HCEC 1CT (cell line): ENCODE measurements at regions not wholly inside any gene's neighbourhood (a gene's known extent, or its start where the extent isn't known, plus 50 kb on each side); places are given as distances from the start of the nearest gene placed in this dataset.
"Not testable (repeated sequence)": the region's sequence is repeated elsewhere in the genome, so short reads cannot be mapped to it uniquely, and the experiment has no call there.

ENCODE experiments used
- DNase-seq: peaks from one replicate; pipeline ENCODE4 v3.0.0-alpha.2; 2017

DNA sequence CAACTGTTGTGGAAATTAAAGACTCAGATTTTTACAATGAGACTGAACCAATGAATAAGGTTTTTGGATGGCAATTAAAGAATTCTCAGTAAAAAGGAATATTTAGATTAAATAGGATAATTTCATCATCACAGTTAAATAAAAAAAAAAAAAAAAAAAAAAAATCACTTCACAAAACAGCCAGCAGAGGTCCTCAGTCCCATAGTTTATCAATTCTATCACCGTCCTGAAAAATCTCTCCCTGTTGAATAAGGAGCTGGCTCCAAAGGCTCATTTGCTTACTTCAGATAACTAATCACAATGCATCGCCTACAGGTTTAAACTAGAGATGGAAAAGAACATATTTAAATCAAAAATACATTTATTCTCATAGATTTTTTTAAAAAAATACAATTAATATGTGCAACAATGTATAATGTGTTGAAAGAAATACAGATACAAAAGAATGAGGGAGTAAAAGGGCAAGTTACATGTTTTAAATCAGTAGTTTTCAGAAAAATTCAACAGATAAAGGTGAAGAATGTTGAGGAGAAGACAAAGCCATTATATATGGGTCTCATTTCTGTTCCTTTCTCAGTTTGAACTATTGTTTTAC lies 175.8 kb upstream of the CHD1 start:
- peak; percentile 35 for DNase-seq

DNA sequence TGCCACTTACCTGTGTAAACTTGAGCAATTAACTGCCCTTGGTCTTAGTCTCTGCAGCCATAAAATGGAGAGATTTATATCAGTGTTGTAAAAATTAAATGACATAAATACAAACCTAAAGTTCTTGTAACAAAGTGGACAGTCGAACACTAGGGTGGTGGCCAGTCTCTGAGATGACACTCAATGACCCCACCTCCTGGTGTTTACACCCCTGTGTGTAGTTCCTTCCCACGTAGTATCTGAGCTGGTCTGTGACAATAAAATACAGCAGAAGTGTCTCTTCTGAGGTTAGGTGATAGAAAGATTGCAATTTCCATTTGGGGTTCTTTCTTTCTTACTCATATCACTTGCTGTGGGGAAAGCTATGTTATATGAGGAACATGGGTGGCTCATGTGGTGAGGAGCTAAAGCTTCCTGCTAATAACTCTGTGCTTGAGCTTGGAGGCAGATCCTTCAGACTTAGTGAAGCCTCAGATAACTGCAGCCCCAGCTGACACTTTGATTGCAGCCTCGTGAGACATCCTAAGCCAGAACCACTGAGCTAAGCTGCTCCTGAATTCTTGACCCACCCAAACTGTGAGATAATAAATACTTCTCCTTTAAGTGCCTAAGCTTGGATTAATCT lies 173.4 kb upstream of the CHD1 start:
- DNase-seq, result no peak

DNA sequence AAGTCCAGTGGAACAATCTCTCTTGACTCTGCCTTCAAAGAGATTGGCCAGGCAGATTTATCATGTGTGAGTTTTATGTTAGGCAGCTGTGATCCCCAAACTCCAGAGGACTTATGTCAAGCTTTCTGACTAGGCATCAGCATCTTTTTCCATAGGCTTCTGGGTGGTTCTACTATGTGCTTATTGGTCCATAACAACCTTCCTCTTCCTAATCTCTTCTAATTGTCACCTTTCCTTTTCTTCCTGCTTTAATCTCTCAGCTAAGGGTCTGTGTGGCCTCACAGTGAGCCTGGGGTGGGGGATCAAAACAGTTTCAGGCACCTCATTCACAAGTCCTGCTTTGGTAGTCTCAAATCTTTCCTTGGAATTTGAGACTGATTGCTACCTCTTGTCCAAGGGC lies 170.9 kb upstream of the CHD1 start:
- no peak for DNase-seq

DNA sequence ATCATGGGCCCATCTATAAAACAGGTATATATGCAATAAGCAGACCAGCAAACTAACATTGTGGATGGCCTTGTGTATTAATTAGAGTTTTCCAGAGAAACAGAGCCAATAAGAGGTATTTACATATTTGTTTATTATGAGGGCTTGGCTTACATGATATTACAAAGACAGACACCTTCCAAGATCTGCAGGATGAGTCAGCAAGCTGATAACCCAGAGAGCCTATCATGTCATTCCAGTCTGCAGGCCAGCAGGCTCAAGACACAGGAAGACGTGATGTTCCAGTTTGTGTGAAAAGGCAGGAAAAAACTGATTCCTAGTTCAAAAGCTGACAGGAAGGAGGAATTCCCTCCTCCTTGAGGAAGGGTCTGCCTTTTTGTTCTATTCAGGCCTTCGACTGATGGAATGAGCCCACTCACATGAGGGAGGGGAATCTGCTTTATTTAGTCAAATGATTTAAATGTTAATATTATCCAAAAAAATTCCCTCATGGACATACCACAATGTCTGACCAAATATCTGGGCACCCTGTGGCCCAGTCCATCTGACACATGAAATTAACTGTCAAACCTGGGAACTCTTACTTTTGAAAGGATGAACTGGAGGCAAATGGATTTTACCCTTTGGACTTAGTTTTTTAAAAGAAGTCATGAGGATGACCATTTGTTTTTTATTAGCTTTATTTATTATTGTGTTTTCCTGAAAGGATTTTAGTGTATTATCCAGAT lies 161.2 kb upstream of the CHD1 start:
- DNase-seq, result no peak

DNA sequence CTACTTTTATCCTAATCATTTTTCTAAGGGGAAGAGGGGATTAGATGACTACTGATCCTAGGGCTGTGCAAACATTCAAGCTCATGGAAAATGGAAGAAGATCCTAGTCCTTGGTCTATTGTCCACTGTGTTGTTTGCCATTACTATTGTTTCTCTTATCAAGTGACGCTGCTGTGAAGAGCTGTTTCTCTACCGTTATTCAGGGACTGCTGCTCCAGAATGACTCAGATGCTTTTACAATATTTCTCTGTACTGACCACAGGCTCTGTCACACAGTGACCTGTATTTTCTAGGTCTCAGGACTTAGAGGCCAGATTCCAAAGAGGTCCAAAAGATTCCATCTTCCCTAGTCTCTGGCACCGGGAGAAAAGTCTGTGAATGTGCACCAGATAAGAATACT lies 159.5 kb upstream of the CHD1 start:
- DNase-seq, result no peak

DNA sequence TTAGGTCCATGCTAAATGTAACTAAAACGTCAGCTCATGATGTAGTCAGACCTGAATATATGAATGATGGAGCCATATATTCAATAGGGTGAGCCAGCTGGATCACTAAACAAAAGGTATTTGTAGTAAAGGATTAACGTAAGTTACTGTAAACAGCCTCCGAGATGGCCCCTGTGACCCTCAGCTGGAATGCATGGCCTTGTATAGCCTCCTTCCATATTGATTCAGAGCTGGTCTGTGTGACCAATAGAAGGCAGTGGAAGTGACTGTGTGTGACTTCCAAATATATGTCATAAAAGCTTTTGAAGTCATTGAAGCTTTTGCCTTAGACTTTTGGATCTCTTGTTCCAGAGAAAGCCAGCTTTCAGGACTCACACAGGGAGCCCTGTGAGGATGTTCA lies 154.4 kb upstream of the CHD1 start:
- no peak for DNase-seq

DNA sequence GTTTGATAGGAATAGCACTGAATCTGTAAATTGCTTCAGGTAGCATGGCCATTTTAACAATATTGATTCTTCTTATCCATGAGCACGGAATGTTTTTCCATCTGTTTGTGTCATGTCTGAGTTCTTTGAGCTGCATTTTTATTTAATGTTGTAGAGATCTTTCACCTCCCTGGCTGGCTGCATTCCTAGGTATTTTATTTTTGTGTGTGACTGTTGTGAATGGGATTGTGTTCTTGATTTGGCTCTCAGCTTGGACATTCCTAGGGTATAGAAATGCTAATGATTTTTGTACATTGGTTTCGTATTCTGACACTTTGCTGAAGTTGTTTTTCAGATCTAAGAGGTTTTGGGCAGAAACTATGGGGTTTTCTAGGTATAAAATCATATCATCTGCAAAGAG lies 152.9 kb upstream of the CHD1 start:
- DNase-seq, result no peak

DNA sequence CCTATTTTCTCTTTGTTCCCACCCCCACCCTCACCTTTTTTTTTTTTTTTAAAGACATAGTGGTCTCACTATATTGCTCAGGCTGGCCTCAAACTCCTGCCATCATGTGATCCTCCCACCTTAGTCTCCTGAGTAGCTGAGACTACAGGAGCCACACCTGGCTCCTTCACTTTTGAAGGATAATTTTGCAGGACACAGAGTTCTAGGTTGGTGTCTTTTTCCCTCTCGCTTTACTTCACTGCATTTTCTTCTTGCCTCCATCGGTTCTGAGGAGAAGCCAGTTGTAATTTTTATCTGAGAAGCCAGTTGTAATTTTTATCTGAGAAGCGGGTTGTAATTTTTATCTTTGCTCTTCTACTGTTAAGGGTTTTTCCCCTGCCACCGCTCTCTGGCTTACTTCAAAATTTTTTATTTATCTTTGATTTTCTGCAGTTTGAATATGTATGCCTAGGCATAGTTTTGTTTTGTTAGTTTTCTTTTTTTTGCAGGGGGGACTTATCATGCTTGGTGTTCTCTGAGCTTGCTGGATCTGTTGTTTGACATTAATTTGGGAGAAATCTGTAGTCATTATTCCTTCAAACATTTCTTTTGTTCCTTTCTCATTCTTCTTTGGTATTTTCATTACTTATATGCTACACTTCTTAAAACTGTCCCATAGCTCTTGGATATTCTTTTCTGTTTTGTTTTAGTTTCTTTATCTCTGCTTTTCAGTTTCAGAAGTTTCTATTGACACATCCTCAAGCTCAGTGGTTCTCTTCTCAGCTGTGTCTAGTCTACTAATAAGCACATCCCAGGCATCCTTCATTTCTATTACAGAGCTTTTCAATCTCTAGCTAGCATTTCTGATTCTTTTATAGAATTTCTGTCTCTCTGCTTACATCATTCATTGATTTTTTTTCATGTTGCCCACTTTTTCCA lies 148.2 kb upstream of the CHD1 start:
- no peak for DNase-seq

DNA sequence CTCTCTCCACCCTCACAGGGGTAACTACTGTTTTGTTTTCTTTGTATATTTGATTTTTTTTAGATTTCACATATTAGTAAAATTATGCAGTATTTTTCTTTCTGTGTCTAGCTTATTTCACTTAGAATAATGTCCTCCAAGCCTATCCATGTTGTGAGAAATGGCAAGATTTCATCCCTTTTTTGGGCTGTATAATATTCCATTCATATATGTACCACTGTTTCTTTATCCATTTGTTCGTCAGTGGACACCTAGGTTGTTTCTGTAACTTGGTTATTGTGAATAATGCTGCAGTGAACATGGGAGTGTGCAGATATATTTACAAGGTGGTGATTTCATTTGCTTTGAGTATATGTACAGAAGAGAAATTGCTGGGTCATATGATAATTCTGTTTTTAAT lies 144.0 kb upstream of the CHD1 start:
- no peak for DNase-seq

DNA sequence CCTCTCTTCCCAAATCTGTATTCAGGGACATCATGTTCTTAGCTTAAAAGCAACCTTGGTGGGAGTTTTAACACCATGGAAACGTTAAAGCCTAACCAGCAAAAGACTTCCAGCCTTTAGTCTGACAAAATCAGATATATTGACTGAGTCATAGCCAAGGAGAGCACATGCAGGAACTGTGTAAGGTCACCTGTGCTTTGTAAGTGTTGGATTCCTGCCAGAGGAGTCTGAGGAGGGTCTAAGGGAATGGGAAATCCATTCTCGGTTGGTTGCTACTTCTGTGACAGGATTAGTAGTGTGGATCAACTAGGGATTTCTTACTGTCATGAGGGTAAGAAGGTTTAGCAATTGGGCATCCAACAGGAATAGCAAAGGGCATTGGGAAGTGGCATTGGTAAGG lies 142.0 kb upstream of the CHD1 start:
- DNase-seq, result no peak

DNA sequence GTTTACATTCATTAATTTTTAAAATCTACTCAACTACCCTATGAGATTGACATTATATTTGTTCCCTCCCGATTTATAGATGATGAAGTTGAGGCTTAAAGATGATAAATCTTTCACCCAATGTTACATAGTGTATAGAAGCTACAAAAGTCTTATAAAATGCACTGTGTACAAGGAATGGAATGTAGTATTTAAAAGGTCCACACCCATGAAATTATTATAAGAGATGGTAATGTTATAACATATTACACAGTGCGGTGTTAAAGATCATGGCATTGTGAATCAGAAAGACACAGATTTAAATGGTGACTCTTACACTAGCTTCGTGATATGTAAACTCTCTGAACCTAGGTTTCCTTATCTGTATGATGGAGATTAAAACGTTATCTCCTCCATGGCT lies 141.6 kb upstream of the CHD1 start:
- no peak for DNase-seq

DNA sequence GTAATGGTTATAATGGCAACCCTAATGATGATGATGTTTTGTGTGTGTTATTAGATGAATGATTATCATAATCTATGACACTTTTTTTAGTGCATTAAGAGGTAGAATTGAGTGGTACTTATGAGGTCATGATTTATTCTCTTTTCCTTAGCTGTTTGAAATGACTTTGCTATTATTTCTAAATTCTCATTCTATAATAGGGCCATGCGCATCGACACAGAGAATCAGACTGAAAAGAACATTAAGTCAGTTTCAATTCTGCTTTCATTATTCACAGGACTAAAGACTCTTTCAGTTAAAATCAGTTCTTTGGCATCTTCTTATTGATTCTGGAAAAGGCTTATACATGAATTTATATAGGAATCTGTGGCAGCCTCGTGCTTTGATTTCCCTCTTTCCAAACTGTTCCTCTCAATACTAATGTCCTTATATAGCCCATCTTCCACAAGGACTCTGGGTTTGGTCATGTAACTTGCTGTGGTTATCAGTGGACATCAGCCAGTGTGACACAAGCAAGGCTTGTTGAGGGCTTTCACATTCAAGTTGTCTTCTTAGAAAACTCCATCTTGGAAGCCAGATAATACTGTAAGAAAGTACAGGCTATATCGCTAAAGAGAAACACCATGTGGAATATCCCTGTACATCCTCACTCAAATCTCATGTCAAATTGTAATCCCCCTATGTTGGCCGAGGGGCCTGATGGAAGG lies 140.3 kb upstream of the CHD1 start:
- no peak for DNase-seq

DNA sequence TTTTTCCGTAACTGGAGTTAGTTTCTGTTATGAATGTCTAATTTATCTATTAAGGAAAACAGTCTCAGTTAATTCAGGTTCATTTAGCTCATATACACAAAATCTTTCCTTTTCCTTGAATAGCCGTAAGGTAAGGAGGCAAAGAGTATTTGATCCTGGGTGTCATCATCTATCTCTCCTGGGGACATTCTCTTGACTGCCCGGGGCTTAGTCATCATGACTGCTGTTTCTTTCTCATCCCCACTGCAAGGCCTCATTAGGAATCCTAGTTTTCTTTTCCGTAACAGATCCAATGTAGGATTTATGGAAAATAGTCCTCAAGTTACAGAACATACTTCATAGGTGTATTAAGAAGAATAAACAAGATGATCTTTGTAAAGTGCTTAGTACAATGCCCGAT lies 134.9 kb upstream of the CHD1 start:
- no peak for DNase-seq

DNA sequence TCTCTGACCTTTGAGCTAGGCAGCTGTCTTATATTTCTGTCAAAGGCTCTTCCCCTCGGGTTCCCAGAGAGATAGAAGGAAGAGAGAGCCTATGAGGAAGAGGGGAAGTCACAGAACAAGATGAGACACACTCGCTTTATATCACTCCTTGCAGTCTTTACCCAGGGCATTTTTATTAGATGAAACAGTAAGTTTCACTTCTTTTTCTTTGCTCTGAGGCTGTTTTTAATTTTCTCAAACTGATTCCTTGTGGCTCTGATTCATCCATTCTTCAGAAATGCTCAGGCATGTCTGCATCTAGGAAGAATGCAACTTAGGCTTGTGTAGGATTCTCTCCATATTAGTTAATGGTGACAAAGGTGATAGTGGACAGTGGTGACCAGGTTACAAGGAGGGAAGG lies 132.9 kb upstream of the CHD1 start:
- peak; percentile 69 for DNase-seq

DNA sequence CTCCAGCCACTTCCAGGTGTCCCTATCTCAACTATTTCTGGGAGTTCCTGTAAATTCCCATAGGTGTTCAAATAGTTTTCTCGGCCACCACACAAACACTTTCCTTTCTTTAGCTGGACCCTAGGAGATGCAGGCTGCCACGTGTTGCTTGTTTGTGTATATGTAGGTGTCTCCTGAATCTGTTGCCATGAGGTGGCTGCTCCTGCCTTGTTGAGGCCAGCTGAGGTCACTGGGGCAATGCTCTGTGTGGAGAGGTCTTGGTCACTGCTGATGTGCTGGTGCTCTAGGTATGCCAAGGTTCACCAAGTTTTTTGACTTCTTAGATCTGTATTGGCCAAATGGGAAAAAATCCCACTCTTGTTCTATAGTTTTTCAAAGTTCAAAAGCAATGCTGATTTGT lies 132.5 kb upstream of the CHD1 start:
- DNase-seq, result peak; percentile 1

DNA sequence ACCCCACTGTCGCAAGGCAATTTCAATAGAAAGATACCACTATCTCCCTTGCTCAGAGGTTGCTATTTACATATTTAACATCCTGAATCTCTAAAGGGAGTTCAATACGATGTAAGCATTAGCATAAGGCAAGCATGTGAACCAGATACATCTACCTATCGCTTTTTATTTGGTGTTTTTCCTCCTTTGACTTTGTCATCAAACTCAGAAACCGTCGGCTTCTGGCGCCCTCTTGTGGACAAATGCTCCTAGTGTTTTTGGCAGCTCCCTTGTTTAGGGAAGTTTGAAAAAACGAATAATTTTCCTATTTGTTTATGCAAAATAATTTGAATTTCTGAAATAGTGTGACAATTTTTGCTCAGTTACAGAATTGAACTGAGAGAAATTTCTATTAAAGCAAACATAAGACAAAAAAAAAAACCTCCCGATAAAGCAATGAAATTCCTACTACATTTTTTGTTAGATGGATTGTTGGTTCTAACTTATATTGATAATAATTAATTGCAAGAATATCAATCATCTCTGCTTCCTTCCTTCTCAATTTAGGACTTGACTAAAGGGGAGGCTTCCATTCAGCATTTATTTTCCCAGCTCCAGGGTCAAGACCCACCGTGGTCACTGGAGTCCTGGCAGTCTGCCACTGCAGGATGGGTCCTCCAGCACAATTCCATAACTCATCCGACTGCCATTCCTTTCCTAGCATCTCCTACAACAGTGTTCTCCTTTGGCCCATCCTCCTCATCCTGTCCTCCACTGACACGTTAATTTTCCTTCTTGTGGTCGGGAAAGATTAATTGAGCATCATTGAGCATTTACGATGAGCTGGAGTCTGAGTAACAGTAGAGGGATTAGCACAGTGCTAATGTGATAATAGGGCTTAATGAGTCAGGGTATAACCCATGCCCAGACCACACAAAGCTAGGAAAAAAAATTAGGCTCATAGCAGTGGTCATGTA lies 131.8 kb upstream of the CHD1 start:
- DNase-seq, result peak; percentile 61

DNA sequence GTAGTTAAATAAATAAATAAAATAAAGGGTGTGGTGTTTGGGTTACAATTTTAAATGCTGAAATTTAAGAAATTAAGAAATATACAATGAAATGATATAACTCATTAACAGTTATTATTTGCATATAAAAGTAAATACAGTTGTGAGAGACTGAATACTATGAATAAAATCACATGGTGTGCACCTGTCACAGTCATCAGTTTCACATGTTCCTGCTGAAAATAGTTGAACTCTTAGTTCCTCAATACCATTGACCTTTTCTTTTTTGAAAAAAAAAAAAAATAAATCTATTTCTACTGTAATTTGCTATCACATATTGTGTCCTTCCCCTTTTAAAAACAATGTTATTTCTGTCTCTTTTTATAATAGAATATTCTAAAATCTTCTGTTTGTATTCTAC lies 130.9 kb upstream of the CHD1 start:
- no peak for DNase-seq

DNA sequence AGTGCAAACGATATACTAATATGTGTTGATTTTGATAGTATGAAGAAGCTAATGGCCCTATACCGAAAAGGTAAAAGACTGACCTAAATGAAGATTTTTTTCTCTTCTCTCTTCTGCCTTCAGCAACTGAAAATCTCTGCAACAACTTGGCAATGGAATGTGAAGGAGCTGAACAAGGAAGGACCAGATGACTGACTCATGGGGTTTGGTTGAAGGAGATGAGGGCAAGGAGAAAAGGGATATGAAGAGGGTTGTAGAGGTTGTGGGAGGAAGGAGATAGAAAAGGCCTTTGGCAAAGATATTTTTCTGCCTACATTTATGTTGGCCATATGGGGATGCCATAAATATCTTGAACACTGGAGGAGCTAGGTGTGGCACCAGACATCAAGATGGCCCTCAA lies 129.7 kb upstream of the CHD1 start:
- no peak for DNase-seq

DNA sequence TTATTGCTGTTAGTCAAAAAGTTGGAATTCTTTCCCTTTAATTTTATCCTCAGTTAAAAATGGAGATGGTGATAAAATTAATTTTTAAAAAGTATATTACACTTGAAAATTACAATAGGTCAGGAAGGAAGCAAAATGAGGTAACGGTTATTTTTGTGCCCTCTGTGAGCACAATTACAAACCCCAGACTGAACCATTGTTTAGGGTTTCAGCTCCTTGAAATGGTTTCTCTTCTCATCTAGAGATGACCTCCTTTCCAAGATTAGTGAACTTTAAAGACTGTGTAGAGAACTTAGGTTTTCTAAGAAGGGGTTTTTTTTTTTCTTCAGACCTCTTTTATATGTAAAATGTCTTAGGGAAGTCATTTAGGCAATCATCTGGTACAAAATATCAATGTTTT lies 126.2 kb upstream of the CHD1 start:
- DNase-seq, result no peak

DNA sequence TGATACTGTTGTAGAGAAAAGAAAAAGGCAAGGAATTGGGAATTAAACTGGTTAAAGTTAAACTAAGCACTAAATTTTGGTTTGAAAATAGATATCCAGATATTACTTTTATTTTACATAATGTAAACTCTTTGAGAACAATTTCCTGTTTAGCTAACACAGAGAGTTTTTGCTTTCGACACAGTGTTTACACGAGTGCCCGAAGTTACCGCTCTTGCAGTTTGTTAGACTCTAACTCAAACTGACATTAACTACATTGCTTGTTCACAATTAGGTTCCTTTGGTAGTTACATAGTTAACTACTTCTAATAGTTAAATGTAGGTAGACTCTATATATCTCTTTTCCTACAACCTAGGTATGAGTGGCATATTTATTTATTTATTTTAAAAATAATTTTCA lies 117.1 kb upstream of the CHD1 start:
- no peak for DNase-seq

DNA sequence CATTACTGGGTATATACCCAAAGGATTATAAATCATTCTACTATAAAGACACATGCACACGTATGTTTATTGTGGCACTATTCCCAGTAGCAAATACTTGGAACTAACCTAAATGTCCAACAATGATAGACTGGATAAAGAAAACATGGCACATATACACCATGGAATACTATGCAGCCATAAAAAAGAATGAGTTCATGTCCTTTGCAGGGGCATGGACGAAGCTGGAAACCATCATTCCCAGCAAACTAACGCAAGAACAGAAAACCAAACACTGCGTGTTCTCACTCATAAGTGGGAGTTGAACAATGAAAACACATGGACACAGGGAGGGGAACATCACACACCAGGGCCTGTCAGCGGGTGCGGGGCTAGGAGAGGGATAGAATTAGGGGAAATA lies 114.5 kb upstream of the CHD1 start:
- not testable (repeated sequence) for DNase-seq

DNA sequence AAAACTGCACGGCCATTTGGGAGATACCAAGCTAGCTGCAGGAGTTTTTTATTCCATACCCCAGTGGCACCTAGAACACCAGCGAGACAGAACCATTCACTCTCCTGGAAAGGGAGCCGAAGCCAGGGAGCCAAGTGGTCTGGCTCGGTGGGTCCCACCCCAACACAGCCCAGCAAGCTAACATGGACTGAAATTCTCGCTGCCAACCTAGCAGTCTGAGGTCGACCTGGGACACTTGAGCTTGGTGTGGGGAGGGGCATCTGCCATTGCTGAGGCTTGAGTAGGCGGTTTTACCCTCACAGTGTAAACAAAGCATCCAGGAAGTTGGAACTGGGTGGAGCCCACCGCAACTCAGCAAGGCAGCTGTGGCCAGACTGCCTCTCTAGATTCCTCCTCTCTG lies 108.9 kb upstream of the CHD1 start:
- DNase-seq, result no peak
